ENCODE measurements at regions not wholly inside any gene's neighbourhood (a gene's known extent, or its start where the extent isn't known, plus 50 kb on each side); places are given as distances from the start of the nearest gene placed in this dataset.

- Mint-ChIP-seq H3K4me1 (ENCODE audit: low read depth) (no peaks in the 10 kb centered on the region), H3K36me3 (no peaks in the 10 kb centered on the region), H3K27me3 (peaks cover 5% of the 10 kb centered on the region), H3K4me3 (no peak overlapping the region), H3K27ac (no peak overlapping the region), H3K9me3 (no peaks in the 10 kb centered on the region)
- no peak for DNase-seq
- ChIA-PET POLR2A (no interaction called here), CTCF (no interaction called here)
- intact Hi-C loops (cut with micrococcal nuclease), result loop anchor here (10.0 kb wide), 1 partner anchor 235 kb away; no protein-coding TSS in a partner anchor
These were observed 148.0 kb downstream of the DIPK2A start for GRCh38 chr3:144119633-144120032.

DNA sequence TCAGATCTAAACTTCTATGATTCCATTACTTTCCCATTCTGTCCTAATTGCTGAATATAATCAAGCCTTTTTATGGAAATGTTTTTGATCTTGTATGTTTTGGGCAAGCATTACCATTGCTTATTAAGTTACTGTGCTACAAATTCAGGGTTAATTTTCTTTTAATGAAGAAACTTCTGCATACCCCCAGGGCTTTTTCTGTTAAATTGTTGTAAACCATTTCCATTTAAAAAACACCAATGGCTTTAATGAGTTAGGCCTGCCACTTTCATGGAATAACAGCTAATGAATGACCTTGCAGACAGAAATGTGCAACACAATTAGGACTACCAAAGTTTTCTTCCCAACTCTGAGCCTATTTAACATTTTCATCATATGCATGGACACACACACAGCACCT is 150.0 kb downstream of the DIPK2A start:
- DNase-seq, result no peak
- intact Hi-C loops (cut with micrococcal nuclease), result no loop called here
- no peak overlapping the region for H3K27ac Mint-ChIP-seq
- H3K4me1 Mint-ChIP-seq (ENCODE audit: low read depth), result no peaks in the 10 kb centered on the region
- H3K36me3 Mint-ChIP-seq, result no peaks in the 10 kb centered on the region
- no peak overlapping the region for H3K4me3 Mint-ChIP-seq
- no peaks in the 10 kb centered on the region for H3K9me3 Mint-ChIP-seq
- ChIA-PET POLR2A (no interaction called here), CTCF (no interaction called here)
- peaks cover 2% of the 10 kb centered on the region for H3K27me3 Mint-ChIP-seq

GRCh38 chr3:144127014-144127413 is 155.4 kb downstream of the DIPK2A start:
- peaks cover 2% of the 10 kb centered on the region for H3K9me3 Mint-ChIP-seq
- no peaks in the 10 kb centered on the region for H3K27me3 Mint-ChIP-seq
- ChIA-PET CTCF (no interaction called here), POLR2A (no interaction called here)
- no peak overlapping the region for H3K27ac Mint-ChIP-seq
- DNase-seq, result no peak
- H3K4me3 Mint-ChIP-seq, result no peak overlapping the region
- H3K36me3 Mint-ChIP-seq, result no peaks in the 10 kb centered on the region
- intact Hi-C loops (cut with micrococcal nuclease), result no loop called here
- no peaks in the 10 kb centered on the region for H3K4me1 Mint-ChIP-seq (ENCODE audit: low read depth)

DNA sequence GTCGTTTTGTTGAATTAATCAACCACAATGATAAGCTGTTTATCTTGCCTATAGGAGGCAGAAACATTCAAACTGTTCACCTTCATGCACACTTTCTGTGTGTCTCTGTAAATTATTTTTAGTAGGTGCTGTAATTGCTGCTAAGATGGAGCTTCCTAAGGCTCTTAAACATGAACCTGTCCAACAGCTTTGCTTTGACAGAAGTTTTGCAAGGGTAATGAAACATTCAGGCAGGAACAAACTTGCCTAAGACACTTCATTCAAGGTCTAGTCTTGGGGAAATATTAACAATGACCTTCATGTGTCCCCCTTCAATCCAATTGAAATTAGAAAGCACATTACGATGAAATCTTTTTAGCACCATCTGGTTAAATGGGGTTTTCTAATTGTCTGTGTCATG is 156.1 kb downstream of the DIPK2A start:
- ChIA-PET CTCF (interaction anchor here (1.5 kb wide), 1 partner anchor 156 kb away, joined by 3 read pairs; the partner anchor contains the start of gene DIPK2A), POLR2A (no interaction called here)
- Mint-ChIP-seq H3K9me3 (peaks cover 2% of the 10 kb centered on the region), H3K27ac (no peak overlapping the region), H3K4me3 (no peak overlapping the region), H3K4me1 (ENCODE audit: low read depth) (no peaks in the 10 kb centered on the region), H3K27me3 (no peaks in the 10 kb centered on the region), H3K36me3 (no peaks in the 10 kb centered on the region)
- DNase-seq, result no peak
- intact Hi-C loops (cut with micrococcal nuclease), result no loop called here

DNA sequence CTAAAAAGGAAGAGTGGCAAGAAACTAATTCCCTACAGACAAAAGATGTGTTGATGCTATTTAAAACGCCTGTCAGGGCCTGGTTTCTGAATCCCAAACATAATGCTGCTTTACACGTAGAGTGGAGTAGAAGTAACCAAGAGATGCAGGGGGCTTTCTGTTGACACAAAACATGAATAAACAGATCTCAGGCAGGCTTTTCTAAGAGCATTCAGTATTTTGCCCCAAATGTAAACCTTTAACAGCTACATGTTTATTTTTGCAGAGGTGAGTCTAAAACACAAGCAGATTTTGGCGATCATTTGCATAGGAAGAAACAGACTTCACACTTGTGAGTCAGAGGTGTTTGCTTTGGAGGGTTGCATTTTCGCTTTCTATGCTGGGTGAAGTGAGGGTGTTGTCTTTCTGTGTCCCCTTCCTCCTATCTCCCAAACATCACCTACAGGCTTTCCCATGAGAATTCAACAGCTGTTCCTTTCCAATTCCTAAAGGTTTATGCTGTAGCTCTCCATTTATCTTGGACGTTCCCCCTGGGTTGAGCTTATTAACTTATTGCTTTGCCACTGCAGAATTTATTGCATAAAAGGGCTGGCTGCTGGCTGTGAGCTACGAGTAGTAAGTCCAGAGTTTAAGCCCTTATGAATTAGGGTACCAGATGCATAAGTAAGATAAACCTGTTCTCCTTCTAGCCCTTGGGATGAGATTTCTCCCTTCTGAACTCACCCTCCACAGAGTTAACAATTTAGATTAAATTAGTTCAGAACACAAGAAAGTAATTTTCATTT is 156.7 kb downstream of the DIPK2A start:
- DNase-seq, result no peak
- Mint-ChIP-seq H3K4me3 (no peak overlapping the region), H3K36me3 (no peaks in the 10 kb centered on the region), H3K4me1 (ENCODE audit: low read depth) (no peaks in the 10 kb centered on the region), H3K27me3 (no peaks in the 10 kb centered on the region), H3K27ac (no peak overlapping the region), H3K9me3 (peaks cover 2% of the 10 kb centered on the region)
- ChIA-PET CTCF (interaction anchor here (1.5 kb wide), 1 partner anchor 157 kb away, joined by 3 read pairs; the partner anchor contains the start of gene DIPK2A), POLR2A (no interaction called here)
- intact Hi-C loops (cut with micrococcal nuclease), result no loop called here

DNA sequence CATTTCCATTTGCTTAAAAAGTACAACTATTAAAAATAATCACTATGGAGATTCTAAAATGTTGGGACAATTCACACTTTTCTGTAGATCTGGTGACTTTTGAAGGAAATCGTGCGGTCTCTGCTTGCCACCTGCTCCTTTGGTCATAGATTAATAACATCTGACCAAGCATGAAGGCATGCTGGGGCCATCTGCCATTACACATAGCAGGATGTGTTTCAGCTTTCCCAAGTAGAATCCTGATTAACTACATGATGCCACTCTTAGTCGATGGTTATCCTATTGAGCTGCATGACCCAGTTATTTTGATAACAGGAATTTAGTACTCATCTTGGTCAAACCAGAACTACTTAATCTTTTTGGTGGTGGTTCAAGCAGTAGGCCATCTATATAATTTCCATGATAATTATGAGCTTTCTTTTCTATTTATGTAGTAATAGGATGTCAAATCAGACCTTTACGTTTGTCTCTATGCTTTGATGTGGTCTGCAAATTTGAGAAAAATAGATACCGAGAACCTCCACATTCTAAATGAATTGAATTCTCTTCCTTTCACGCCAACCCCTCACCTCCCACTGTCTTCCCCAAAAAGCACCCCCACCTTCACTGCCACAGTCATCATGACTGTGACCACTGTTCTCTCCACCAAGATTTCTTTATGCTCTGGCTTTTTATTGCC is 158.1 kb downstream of the DIPK2A start:
- peaks cover 2% of the 10 kb centered on the region for H3K9me3 Mint-ChIP-seq
- DNase-seq, result peak; percentile 11
- ChIA-PET CTCF (no interaction called here), POLR2A (no interaction called here)
- no peaks in the 10 kb centered on the region for H3K4me1 Mint-ChIP-seq (ENCODE audit: low read depth)
- no peaks in the 10 kb centered on the region for H3K27me3 Mint-ChIP-seq
- H3K36me3 Mint-ChIP-seq, result no peaks in the 10 kb centered on the region
- no peak overlapping the region for H3K27ac Mint-ChIP-seq
- H3K4me3 Mint-ChIP-seq, result no peak overlapping the region
- intact Hi-C loops (cut with micrococcal nuclease), result no loop called here

- no peak overlapping the region for H3K27ac Mint-ChIP-seq
These were observed 169.5 kb downstream of the DIPK2A start for GRCh38 chr3:144141074-144141473.

DNA sequence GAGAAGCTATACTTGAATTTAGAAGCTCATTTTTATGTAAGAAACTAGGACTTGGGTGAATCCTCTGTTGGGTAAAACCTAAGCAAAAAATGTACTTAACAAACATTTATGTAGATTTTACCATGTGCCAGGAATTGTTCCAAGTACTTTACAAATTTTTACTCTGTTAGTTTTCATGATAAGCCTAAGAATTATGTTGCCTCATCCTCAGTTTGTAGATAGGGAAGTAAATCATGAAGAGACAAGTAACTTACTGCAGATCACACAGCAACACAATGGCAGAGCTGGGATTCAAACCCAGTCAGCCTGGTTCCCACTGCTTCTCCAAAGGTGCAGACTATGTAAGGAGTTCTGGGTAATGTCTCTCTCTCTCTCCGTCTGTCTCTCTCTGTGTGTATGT is 169.9 kb downstream of the DIPK2A start:
- H3K27ac Mint-ChIP-seq, result no peak overlapping the region
- POLR2A ChIA-PET, result no interaction called here
- no peaks in the 10 kb centered on the region for H3K36me3 Mint-ChIP-seq
- H3K9me3 Mint-ChIP-seq, result peaks cover 9% of the 10 kb centered on the region
- CTCF ChIA-PET, result no interaction called here
- H3K4me3 Mint-ChIP-seq, result no peak overlapping the region
- no peaks in the 10 kb centered on the region for H3K27me3 Mint-ChIP-seq
- H3K4me1 Mint-ChIP-seq (ENCODE audit: low read depth), result no peaks in the 10 kb centered on the region
- intact Hi-C loops (cut with micrococcal nuclease), result no loop called here
- no peak for DNase-seq

More at GRCh38 chr3:144141074-144141473, 169.5 kb downstream of the DIPK2A start:
- no peak overlapping the region for H3K4me3 Mint-ChIP-seq
- H3K9me3 Mint-ChIP-seq, result peaks cover 9% of the 10 kb centered on the region
- intact Hi-C loops (cut with micrococcal nuclease), result no loop called here
- H3K36me3 Mint-ChIP-seq, result no peaks in the 10 kb centered on the region
- H3K27me3 Mint-ChIP-seq, result no peaks in the 10 kb centered on the region
- H3K4me1 Mint-ChIP-seq (ENCODE audit: low read depth), result no peaks in the 10 kb centered on the region
- ChIA-PET POLR2A (no interaction called here), CTCF (no interaction called here)
- DNase-seq, result no peak

DNA sequence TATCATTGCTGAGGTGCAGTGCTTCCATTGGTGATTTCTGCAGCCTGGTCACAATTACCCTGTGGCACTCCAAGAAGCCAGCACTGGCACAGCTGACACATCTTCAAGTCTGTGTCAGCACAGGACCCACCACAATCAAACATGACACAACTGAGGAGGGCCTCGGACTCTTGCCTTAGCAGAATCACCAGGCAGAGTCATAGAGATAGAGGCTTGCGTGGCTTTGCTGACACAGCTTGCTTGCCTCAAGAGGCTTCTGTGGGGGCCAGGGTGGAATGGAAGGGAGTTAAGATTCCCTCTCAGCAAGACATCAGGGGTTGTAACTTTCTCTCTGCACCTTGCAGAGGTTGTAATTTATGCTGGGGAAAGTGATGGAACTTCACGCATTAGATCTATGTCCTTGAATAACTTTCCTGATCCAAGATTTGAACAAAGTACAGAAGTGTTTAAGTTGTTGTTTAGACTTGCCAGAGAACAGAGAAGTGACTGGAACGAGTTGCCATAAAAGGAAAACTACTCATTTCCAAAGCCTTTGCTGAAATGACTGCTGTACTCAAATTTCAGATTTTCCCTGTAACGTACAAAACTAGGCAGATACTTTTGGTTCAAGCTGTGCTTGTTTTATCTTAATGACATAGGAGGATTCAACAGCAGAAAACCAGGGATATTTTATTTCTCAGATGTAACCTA is 170.7 kb downstream of the DIPK2A start:
- ChIA-PET CTCF (no interaction called here), POLR2A (no interaction called here)
- DNase-seq, result no peak
- Mint-ChIP-seq H3K4me3 (no peak overlapping the region), H3K4me1 (ENCODE audit: low read depth) (no peaks in the 10 kb centered on the region), H3K36me3 (no peaks in the 10 kb centered on the region), H3K27me3 (no peaks in the 10 kb centered on the region), H3K9me3 (peaks cover 6% of the 10 kb centered on the region), H3K27ac (no peak overlapping the region)
- intact Hi-C loops (cut with micrococcal nuclease), result no loop called here

DNA sequence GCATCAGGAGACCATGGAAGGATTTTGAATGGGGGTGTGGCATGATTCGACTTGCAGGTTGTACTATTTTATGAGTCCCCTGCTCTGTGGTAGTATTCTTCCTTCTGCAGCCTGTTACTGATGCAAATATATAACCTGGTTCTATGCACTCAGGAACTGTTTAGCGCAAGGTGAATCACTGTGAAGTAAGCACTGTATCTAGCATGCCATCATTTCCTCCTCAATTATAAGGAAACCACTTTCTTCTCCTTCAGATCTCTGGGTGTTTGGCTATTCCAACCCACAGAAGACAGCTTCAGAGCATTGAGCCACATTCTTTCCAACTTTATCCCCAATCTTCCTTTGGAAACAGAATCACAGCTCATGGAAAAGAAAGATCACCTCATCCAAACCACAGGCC is 176.7 kb downstream of the DIPK2A start:
- H3K36me3 Mint-ChIP-seq, result no peaks in the 10 kb centered on the region
- H3K9me3 Mint-ChIP-seq, result no peaks in the 10 kb centered on the region
- DNase-seq, result no peak
- ChIA-PET POLR2A (no interaction called here), CTCF (interaction anchor here (0.6 kb wide), 1 partner anchor 196 kb away, joined by 3 read pairs; no protein-coding TSS in a partner anchor)
- no peaks in the 10 kb centered on the region for H3K27me3 Mint-ChIP-seq
- no peak overlapping the region for H3K4me3 Mint-ChIP-seq
- H3K4me1 Mint-ChIP-seq (ENCODE audit: low read depth), result no peaks in the 10 kb centered on the region
- intact Hi-C loops (cut with micrococcal nuclease), result no loop called here
- H3K27ac Mint-ChIP-seq, result no peak overlapping the region

GRCh38 chr3:144151983-144152382 is 180.4 kb downstream of the DIPK2A start:
- Mint-ChIP-seq H3K4me1 (ENCODE audit: low read depth) (no peaks in the 10 kb centered on the region), H3K27ac (no peak overlapping the region), H3K27me3 (no peaks in the 10 kb centered on the region), H3K9me3 (peaks cover 4% of the 10 kb centered on the region), H3K4me3 (no peak overlapping the region), H3K36me3 (no peaks in the 10 kb centered on the region)
- no peak for DNase-seq
- intact Hi-C loops (cut with micrococcal nuclease), result no loop called here
- CTCF ChIA-PET, result no interaction called here
- POLR2A ChIA-PET, result no interaction called here

GRCh38 chr3:144160627-144161026 is 189.0 kb downstream of the DIPK2A start:
- no peaks in the 10 kb centered on the region for H3K36me3 Mint-ChIP-seq
- no peak overlapping the region for H3K4me3 Mint-ChIP-seq
- H3K4me1 Mint-ChIP-seq (ENCODE audit: low read depth), result no peaks in the 10 kb centered on the region
- ChIA-PET CTCF (no interaction called here), POLR2A (no interaction called here)
- no peak for DNase-seq
- H3K27me3 Mint-ChIP-seq, result no peaks in the 10 kb centered on the region
- peaks cover 20% of the 10 kb centered on the region for H3K9me3 Mint-ChIP-seq
- intact Hi-C loops (cut with micrococcal nuclease), result no loop called here
- H3K27ac Mint-ChIP-seq, result no peak overlapping the region

All from activated CD4-positive, alpha-beta memory T cell treated with anti-CD3 and anti-CD28 coated beads for 36 hours (primary cell).